NAMALWA (cell line): ENCODE measurements at regions not wholly inside any gene's neighbourhood (a gene's known extent, or its start where the extent isn't known, plus 50 kb on each side); places are given as distances from the start of the nearest gene placed in this dataset.
"Not testable (repeated sequence)": the region's sequence is repeated elsewhere in the genome, so short reads cannot be mapped to it uniquely, and the experiment has no call there.

ENCODE experiments used
- DNase-seq: peaks from one replicate; pipeline ENCODE4 v3.0.0-alpha.2; 2015; ENCODE audit warnings: low spot score

GRCh38 chr15:95609096-95609495, 721.4 kb upstream of the NR2F2 start:
- no peak for DNase-seq

- no peak for DNase-seq
These were observed 719.6 kb upstream of the NR2F2 start for GRCh38 chr15:95610945-95611344.

- DNase-seq = no peak
These were observed 715.1 kb upstream of the NR2F2 start for GRCh38 chr15:95615436-95615835.

DNA sequence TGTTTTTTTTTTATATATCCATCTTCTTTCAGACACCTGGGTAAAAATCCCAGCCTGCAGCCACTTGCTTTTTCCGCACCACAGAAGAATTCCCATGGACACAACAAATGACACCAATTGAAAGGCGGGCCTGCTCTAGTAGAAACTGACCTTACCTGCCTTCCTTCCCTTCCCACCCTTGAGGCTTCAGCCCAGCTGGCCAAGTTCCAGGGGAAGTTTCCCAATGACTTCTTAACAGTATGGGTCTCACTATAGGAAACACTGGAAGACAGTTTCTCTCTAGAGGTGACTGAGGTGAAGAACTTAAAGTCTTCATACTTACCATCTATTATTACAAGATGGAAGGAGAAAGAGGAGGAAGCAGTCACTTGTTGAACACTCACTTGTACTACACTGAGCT, 714.2 kb upstream of the NR2F2 start:
- DNase-seq = no peak

GRCh38 chr15:95620934-95621579, 709.4 kb upstream of the NR2F2 start:
- DNase-seq = no peak

GRCh38 chr15:95622843-95623242, 707.7 kb upstream of the NR2F2 start:
- no peak for DNase-seq

- DNase-seq = no peak
These were observed 706.4 kb upstream of the NR2F2 start for GRCh38 chr15:95624100-95624499.

DNA sequence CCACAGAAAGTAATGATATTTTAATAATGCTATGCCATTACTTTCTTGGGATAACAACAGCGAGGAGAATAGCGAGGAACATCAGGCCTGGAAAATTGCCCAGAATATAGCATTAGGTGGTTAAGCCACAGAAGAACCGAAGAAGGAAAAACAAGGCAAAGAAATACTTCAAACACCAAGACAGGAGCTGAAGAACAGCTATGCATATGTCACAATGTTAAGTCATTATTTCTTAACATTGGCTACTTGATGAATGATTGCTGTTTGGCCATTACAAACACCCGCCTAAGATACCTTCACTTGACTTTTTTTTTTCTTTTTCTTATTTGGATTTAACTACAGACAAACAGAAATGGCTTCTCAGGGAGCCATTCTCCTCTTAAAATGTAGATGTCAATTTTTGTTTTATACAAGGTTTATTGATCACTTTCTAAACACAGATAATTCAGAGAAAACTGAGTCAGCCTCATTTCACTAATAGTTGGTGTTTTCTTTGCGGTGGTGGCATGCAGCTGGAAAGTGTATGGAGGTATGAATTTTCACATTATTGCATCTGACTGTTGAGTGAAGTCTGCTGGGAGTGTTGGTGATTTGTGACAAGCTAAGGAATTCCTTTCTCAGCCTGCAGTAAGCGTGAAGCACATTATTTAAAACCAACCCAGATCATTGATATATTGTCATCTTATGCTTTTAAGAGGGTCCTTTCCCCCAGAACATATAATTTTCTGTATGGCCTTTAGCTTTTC, 705.7 kb upstream of the NR2F2 start:
- no peak for DNase-seq

DNA sequence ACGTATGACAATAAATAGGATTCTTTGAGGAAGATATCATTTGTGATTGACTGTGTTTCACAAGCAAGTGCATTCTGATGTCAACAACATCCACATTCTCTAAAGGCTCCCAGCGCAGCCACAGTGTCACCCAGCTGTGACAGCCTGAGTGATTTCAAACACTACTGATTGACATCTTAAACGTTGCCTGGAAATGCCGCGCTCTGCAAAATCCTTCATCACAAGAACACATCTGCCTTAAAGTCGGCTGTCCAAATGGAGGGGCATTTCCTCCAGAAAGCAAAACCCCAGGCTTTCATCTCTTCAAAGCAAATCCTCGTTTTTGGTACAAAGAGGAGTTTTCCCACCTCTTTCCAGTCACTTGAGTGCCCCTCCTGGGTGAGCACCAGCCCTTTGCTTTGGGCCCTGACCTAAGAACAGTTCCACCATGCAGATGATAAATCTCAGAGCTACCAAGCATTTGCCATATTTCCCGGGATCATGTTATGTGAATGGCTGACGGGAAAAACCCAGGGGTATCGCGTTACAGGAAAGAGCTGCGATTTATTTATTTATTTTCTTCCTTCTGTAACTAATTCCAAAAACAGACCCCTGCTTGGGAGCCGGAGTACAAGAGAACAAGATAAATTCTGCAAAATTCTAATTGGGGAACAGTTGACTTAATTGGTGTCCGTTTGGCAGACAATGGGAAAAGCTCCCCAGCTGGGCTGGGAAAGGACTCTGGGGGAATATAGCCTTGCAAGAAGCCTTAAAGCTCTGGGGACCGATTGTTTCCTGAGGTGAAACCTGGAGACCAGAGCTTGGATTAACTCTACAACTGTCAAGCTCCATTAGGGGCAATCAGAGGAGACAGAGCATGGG, 703.8 kb upstream of the NR2F2 start:
- no peak for DNase-seq

GRCh38 chr15:95629503-95630168, 700.9 kb upstream of the NR2F2 start:
- DNase-seq = no peak

DNA sequence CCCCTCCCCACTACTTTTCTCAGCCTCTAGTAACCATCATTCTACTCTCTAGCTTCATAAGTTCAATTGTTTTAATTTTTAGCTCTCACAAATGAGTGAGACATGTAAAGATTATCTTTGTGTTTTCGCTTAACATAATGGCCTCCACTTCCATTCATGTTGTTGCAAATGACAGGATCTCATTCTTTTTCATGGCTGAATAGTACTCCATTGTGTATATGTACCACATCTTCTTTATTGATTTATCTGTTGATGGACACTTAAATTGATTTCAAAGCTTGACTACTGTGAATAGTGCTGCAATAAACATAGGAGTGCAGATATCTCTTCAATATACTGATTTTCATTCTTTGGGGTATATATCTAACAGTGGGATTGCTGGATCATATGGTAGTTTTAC, 699.8 kb upstream of the NR2F2 start:
- DNase-seq = no peak

GRCh38 chr15:95635666-95636065, 694.8 kb upstream of the NR2F2 start:
- no peak for DNase-seq

DNA sequence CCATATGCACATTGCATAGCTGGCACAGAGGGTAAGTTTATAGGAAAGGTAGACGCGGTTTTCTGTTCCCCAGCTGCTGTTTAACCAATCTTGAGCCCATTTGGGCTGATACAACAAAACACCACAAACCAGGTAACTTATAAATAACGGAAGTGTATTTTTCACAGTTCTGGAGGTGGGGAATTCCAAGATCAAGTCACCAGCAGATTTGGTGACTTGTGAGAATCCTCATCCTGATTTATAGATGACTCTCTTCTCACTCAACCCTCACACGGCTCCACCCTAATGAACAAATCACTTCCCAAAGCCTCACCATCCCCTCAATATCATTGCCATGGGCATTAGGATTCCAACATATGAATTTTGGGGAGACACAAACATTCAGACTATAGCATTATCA, 694.4 kb upstream of the NR2F2 start:
- no peak for DNase-seq

- DNase-seq = not testable (repeated sequence)
These were observed 693.3 kb upstream of the NR2F2 start for GRCh38 chr15:95637234-95637633.

GRCh38 chr15:95639208-95639607, 691.3 kb upstream of the NR2F2 start:
- DNase-seq = no peak

DNA sequence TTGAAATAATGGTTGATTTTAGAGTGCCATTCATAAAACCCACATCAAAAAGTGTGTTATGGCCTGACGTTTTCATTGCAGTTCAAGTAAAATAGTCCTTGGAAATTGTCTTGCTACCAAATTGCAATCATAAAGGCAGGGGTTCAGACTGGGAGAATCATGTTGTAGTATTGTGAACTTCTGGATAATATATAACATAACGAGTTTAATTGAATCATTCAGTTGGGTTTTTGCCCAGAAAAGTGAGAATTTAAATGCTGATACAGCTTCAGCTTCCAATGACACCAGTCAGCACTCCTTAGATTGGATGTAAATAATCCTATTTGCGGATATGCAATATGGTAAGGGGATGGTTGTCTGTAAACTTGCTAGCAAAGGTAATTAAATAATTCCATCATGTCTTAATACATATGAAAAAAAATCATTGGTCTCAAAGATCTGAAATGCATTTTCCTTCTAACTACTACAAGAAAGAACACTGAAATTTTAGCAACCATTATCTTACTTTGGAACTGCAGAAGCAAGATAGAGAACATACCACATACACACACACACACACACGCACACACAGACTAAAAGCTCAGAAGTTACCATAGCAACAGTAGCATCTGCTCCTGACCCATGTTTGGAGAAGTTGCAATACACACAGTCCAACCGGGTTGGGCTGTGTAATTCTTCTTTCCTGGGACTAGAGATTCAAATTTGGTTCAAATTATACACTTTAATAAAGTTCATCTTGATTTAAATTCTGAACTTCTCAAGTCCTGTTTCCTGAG, 686.2 kb upstream of the NR2F2 start:
- no peak for DNase-seq

- DNase-seq = no peak
These were observed 684.6 kb upstream of the NR2F2 start for GRCh38 chr15:95645791-95646338.

DNA sequence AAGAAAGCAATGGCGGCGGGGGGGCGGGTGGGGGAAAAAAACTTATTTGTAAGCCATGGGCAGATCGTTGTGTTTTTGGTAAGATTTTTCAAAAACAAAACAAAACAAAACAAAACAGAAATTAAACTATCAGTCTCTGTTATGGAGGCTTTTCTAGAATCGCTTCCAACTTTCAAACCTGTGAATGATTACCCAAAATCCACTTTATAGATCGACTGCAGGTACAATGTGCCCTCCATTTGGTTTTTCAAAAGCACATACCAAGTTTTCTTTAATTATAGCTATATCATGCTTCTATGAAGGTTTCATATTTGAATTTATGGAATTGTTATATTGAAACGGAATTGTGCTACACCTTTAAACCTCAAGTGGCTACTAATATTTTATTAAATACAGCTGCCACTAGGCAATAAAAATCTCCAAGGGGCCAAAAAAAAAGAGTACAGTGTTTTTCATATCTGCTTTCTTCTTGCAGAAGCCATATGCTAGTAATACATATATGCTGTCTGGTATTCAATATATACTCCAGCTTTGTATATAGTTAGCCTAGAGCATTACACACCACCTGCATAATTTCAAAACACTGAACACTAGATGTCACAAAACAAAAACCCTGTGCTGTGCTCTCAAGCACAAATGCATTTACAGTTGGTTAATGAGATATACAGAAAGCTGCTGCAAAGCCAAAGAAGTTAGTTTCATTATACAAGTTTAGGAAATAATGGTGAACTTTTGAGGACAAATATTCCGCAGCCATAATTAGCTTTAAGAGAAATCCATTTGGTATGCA, 683.8 kb upstream of the NR2F2 start:
- DNase-seq = no peak

- DNase-seq = no peak
These were observed 682.8 kb upstream of the NR2F2 start for GRCh38 chr15:95647531-95648277.

- DNase-seq = no peak
These were observed 677.1 kb upstream of the NR2F2 start for GRCh38 chr15:95653361-95653805.
